ENCODE measurements at regions not wholly inside any gene's neighbourhood (a gene's known extent, or its start where the extent isn't known, plus 50 kb on each side); places are given as distances from the start of the nearest gene placed in this dataset.
A peak's percentile ranks its signal among the peaks of the same experiment; 100 is the strongest.

DNA sequence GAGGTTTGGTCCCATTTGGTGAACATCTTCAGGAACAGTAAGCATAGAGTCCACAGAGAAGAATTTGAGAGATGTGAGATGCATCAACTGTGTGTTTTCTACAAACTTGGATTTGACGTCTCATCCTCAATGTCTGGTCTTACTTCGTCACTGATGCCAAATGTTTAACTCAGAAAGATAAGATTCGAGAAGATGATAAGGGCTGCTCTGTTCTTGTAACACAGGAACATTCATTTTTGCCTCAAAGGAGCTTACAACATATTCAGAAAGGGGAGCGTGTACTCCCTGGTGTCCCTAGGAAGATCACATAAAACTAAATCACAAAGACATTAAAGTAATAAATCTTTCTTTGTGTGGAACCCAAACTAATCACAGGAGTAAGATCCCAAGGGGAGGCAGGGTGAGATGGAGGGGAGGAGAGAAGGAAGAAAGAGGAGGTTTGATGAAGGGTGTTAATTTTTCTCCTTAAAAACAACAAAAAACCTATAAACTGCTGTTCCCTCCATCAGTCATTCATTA, 247.7 kb upstream of the IRS2 start:
- ATAC-seq (replicated peaks) (no peak), DNase-seq (no peak)
- H3K4me3 Mint-ChIP-seq = no peak overlapping the region
- no peaks in the 10 kb centered on the region for H3K36me3 Mint-ChIP-seq
- no peaks in the 10 kb centered on the region for H3K9me3 Mint-ChIP-seq
- H3K27me3 Mint-ChIP-seq = no peaks in the 10 kb centered on the region
- no peak overlapping the region for H3K27ac Mint-ChIP-seq
- H3K4me1 Mint-ChIP-seq = no peaks in the 10 kb centered on the region

DNA sequence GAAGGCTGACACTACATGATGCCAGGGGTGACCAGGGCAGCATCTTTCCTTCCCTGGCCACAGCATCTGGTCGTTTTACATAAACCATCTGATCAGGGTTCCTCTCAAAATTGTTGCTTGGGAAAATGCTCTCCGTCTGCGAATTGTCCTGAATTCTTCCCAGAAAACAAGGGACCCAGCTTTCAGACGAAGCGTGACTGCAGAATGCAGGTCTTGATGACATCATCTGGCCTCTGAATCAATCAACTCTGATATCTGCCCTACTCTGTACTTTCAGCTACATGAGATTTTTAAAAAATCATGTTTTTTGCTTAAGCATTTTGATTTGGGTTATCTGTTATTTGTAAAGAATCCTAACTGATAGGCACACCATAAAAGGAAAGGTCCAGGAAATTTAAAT, 246.6 kb upstream of the IRS2 start:
- Mint-ChIP-seq H3K4me1 (no peaks in the 10 kb centered on the region), H3K27me3 (no peaks in the 10 kb centered on the region), H3K9me3 (no peaks in the 10 kb centered on the region), H3K27ac (no peak overlapping the region), H3K4me3 (no peak overlapping the region), H3K36me3 (no peaks in the 10 kb centered on the region)
- ATAC-seq (replicated peaks) (no peak), DNase-seq (no peak)

DNA sequence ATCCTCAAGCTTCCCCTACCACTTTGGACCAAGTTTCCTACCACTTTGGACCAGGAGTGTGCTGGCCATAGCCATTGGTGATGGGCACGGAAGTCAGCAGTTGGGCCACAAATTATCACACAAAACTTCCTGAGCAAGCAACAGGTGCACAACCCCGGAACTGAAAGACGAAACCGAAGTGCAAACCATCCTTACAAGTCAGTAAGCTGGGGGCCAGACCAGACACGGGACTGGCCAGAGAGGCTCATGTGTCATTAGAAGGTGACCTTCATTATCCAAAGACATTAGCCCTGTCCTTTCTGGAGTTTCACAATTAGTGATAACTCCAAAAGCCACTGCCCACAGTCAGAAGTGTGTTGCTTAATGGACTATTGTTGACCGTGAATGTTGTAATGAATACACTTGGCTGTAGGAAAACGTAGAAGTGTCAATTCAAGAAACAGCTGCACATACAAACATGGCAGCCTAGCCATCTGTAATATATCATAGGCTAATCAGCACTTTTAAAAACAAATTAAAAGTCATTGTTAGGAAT, 244.1 kb upstream of the IRS2 start:
- H3K27me3 Mint-ChIP-seq = no peaks in the 10 kb centered on the region
- H3K9me3 Mint-ChIP-seq = no peaks in the 10 kb centered on the region
- ATAC-seq (replicated peaks) (no peak), DNase-seq (no peak)
- H3K27ac Mint-ChIP-seq = no peak overlapping the region
- H3K36me3 Mint-ChIP-seq = no peaks in the 10 kb centered on the region
- H3K4me3 Mint-ChIP-seq = no peak overlapping the region
- no peaks in the 10 kb centered on the region for H3K4me1 Mint-ChIP-seq

DNA sequence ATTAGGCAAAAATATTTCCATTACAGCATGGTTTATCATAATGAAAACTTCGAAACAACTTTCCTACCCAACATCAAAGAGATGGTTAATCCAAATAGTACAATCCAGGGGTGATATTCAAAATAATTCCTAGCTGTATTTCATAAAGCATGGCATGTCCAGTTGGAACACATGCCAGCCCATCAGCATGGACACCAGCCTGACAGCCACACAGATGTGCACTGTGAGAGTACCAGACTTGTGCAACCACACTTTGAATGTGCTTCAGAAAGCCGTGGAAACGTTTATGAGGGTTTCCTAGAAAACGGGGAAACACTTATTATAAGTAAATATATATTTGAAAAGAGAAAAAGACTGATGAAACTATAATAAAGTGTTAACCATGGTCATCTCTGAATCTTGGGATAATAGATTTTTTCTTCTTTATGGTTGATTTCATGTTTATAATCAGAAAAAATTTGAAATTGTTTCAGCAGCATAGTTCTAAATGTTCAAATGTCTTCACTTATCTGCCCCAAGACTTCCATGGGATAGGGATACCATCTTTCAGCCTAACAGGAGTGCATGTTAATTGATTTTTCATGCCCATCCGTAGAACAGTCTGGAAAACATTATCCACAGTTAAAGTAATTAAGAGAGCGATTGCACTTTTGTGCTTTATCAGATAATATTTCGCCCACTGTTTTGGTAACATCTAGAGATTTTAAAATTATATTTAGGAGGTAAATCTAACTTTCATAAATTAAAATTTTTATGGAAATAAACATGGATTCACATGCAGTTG, 242.6 kb upstream of the IRS2 start:
- DNase-seq = no peak
- no peak overlapping the region for H3K27ac Mint-ChIP-seq
- H3K36me3 Mint-ChIP-seq = no peaks in the 10 kb centered on the region
- no peaks in the 10 kb centered on the region for H3K27me3 Mint-ChIP-seq
- ATAC-seq (replicated peaks) = no peak
- no peak overlapping the region for H3K4me3 Mint-ChIP-seq
- H3K9me3 Mint-ChIP-seq = no peaks in the 10 kb centered on the region
- peaks cover 0 to 10% of the 10 kb centered on the region in 2 donors for H3K4me1 Mint-ChIP-seq

DNA sequence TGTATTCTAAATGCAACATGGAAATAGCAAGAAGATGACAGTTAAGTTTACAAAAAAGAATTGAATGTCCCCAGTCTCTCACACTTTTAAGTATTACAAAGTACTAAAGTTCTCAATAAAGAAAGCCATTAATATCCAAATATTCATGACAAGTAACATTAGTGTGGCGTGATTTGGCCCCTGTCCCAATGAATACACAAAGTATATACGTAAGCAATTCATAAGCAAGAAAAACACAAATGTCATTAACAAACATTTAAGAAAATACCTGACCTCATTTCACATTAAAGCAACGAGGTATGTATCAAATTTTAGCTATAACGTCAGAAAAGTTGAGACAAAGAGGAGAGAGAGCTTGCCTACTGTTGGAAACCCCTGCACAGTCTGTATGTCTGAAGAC, 241.9 kb upstream of the IRS2 start:
- Mint-ChIP-seq H3K27ac (no peak overlapping the region), H3K9me3 (no peaks in the 10 kb centered on the region), H3K4me1 (peaks cover 0 to 10% of the 10 kb centered on the region in 2 donors), H3K4me3 (no peak overlapping the region), H3K27me3 (no peaks in the 10 kb centered on the region), H3K36me3 (no peaks in the 10 kb centered on the region)
- ATAC-seq (replicated peaks) = no peak
- no peak for DNase-seq

DNA sequence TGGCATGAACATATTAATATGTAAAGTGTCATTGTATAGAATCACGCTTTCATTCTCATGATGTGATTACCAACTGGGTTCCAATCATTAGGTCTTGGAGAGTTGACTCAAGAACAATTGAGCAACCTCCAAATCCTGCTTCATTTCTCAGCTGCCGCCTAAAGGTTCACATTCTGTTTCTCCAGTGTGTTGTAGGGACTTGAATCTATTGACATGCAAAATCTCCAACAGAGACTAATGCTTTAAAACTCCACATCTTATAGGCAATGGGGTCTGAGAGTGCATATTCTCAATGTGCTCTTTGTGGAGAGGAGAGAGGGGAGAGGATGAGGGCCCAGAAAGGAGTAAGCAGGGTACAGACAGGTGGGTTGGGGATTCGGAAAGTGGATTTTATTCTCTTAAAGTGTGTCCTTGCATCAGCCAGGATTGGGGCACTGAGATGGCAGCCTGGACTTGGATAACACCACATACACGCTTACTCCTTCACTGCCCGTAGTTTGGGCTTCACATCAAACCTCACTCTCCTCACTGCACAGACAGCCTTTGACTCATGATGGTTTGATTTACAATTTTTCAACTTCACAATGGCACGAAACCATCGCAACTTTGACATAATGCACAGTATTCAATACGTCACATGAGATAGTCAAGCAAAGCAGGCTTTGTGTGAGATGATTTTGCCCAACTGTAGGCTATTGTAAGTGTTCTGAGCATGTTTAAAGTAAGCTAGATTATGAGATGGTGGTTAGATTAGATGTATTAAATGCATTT, 241.3 kb upstream of the IRS2 start:
- Mint-ChIP-seq H3K4me1 (peaks cover 0 to 10% of the 10 kb centered on the region in 2 donors), H3K9me3 (no peaks in the 10 kb centered on the region), H3K4me3 (no peak overlapping the region), H3K27ac (no peak overlapping the region), H3K36me3 (no peaks in the 10 kb centered on the region), H3K27me3 (no peaks in the 10 kb centered on the region)
- DNase-seq (no peak), ATAC-seq (replicated peaks) (no peak)

DNA sequence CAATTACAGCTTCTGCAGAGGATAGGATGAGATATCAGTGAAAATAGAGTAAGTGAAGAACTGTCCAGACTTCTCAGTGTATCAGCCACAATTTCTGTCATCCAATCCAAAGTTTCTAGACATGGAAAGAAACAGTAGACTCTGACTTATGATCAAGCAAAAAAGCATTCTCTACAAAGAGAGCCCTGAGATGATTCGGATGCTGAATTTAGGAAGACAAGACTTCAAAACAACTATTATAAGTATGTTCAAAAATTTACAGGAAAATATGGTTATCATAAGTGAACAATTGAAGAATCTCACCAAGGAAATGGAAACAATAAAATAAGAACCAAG, 238.2 kb upstream of the IRS2 start:
- ATAC-seq (replicated peaks) (no peak), DNase-seq (no peak)
- Mint-ChIP-seq H3K4me3 (no peak overlapping the region), H3K27me3 (no peaks in the 10 kb centered on the region), H3K27ac (no peak overlapping the region), H3K36me3 (no peaks in the 10 kb centered on the region), H3K4me1 (peaks cover 0 to 10% of the 10 kb centered on the region in 2 donors), H3K9me3 (no peaks in the 10 kb centered on the region)

DNA sequence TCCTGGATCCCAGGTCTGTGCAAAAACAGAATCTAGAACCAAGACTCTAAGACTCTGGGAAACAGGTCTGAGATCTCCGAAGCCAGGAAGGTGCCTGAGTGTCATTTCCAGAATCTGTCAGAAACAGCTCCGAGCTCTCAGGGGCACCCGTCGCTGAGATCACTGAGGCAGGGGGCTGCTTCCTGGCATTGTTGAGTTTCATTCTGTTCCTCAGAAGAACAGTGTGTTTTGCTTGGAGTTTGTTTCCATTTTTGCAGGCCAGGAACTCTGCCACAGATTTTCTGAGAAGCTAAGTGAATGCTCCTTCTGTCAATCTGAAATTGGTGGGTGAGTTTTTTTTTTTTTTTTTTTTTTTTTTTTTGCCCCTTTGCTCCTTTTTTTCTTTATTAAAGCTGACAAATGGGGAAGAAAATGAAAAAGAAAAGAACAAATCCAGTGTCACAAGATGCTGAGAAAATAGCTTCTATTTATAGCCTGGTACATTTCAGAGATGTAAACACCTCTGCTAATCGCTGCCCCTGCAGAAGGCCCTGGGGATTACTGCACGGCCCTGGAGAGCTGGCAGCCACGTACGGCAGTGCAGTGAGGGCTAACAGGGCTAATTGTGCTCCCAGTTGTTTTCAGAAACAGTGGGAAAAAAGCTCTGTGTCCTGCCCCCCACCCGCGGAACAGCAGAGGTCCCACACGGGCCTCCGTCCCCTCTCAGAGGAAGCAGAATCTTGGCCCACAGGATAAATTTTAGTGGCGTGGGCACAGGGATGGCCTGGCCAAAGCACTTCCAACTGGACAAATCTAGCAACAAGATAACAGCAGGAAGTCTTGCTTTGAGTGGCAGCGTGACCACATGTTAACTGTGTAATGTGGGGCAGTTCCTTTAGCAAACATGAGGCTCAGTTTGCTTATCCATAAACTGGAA, 237.6 kb upstream of the IRS2 start:
- no peaks in the 10 kb centered on the region for H3K36me3 Mint-ChIP-seq
- ATAC-seq (replicated peaks) (peak in 1 of 2 donors; percentile 39), DNase-seq (no peak)
- H3K27me3 Mint-ChIP-seq = no peaks in the 10 kb centered on the region
- no peak overlapping the region for H3K4me3 Mint-ChIP-seq
- H3K4me1 Mint-ChIP-seq = peaks cover 0 to 10% of the 10 kb centered on the region in 2 donors
- no peak overlapping the region for H3K27ac Mint-ChIP-seq
- H3K9me3 Mint-ChIP-seq = no peaks in the 10 kb centered on the region

DNA sequence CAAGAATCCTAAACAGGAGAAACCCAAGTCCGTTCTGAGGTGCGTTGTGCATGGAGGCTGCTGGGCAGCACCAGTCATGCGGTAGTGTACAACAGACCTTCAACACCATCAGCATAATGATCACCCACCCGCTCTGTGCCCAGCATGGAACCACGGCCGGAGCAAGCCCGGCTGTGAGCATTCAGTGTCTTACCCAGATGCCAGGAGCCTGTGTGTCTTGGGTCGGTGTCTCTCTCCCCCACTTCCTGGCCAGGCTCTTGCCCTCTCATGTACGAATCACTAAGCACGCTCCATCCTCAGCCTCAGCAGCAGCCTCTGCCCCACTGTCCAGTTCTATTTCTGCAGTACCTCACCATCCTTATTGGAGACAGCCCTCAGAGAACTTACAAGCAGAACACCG, 231.6 kb upstream of the IRS2 start:
- Mint-ChIP-seq H3K4me1 (no peaks in the 10 kb centered on the region), H3K27me3 (no peaks in the 10 kb centered on the region), H3K36me3 (no peaks in the 10 kb centered on the region), H3K27ac (no peak overlapping the region), H3K9me3 (no peaks in the 10 kb centered on the region), H3K4me3 (no peak overlapping the region)
- ATAC-seq (replicated peaks) = no peak
- DNase-seq = no peak

DNA sequence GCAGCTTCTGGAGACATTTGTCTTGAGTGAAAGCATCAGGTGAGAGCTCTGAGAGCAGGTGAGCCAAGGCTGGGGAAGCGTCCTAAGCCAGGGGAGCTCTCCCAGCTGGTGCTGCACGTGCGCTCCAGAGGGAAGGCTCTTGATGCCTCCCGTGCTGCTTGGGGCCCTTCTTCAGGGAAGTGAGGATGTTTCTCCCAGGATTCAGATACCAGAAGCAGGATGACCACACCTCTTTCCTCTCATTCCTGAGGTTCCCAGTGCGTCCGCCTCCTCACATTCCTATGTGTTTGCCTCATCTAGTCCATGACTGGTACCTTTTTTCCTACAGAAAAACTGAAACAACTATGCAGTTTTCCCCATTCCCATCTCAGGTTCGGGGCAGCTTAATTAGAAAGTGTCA, 231.0 kb upstream of the IRS2 start:
- Mint-ChIP-seq H3K27me3 (no peaks in the 10 kb centered on the region), H3K36me3 (no peaks in the 10 kb centered on the region), H3K9me3 (no peaks in the 10 kb centered on the region), H3K4me3 (no peak overlapping the region), H3K4me1 (no peaks in the 10 kb centered on the region), H3K27ac (no peak overlapping the region)
- no peak for DNase-seq
- no peak for ATAC-seq (replicated peaks)

DNA sequence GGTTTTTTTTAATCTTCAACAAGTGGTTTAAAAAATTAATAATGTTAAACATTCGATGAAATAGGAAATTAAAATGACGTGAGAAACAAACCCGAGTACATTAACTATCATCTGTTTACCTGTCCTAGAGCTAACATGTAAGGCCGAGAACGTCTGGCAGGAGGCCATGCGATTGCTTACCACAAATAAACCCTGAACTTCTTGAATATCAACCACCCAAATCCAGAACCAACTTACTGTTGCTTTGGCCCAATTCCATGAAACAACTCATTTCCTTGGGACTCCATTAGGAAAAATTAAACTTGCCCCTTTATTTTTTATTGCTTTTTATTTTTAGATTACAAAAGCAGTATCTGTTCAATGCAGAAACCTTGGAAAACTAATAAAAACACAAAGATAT, 228.9 kb upstream of the IRS2 start:
- Mint-ChIP-seq H3K4me3 (no peak overlapping the region), H3K4me1 (no peaks in the 10 kb centered on the region), H3K27ac (no peak overlapping the region), H3K9me3 (no peaks in the 10 kb centered on the region), H3K27me3 (no peaks in the 10 kb centered on the region), H3K36me3 (no peaks in the 10 kb centered on the region)
- DNase-seq (no peak), ATAC-seq (replicated peaks) (no peak)

DNA sequence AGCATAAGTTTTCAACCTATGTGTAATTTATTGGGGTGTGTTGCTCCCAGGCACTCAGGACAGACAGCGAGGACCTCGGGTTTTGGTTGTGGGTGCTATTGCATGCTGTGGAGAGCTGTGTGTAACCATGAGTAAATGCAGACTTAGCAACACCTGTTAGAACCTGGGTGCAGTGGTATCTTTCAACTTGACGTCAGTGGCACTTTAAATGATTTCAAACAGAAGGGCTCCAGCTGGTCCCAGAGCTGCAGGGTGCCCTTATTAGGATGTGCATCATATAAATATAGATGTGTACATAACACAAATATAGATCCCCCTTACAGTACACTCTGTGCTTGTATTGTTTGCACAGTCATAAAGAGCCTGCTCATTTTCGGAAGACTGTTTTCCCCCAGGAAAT, 228.3 kb upstream of the IRS2 start:
- H3K9me3 Mint-ChIP-seq = no peaks in the 10 kb centered on the region
- H3K27me3 Mint-ChIP-seq = no peaks in the 10 kb centered on the region
- DNase-seq (no peak), ATAC-seq (replicated peaks) (no peak)
- no peak overlapping the region for H3K27ac Mint-ChIP-seq
- no peaks in the 10 kb centered on the region for H3K36me3 Mint-ChIP-seq
- no peaks in the 10 kb centered on the region for H3K4me1 Mint-ChIP-seq
- no peak overlapping the region for H3K4me3 Mint-ChIP-seq

DNA sequence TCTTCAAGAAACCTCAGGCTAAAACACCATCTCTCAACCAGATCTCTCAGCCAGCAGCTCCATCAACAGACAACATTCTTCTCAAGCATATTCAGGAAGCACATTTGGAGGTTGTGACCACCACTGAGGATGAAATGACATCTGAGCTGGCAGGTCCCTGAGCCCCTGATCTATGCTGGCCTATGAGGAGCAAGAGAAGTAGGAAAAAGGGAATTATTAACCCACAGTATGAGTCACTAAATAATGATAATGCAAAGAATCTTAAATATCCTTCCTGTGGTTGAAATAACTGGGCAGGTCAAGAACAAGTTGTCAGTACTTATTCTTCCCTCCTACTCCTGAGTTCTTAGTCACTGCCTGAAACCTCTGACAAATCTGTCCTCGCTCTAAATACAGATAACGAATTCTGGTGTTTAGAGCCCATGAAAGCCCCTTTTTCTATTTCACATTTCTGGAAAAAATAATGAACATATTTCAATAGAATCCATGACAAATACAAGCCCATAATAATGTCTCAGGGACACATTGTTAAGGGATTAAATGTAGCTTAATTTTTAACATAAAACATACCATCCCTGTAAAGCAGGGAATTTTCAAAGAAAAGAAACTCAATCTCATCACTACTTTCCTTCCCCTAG, 225.8 kb upstream of the IRS2 start:
- Mint-ChIP-seq H3K27me3 (no peaks in the 10 kb centered on the region), H3K9me3 (no peaks in the 10 kb centered on the region), H3K36me3 (no peaks in the 10 kb centered on the region), H3K4me1 (no peaks in the 10 kb centered on the region), H3K27ac (no peak overlapping the region), H3K4me3 (no peak overlapping the region)
- DNase-seq (no peak), ATAC-seq (replicated peaks) (peak in 1 of 2 donors; percentile 22)
